ENCODE measurements at regions not wholly inside any gene's neighbourhood (a gene's known extent, or its start where the extent isn't known, plus 50 kb on each side); places are given as distances from the start of the nearest gene placed in this dataset.

- Histone ChIP-seq H3K27ac (ENCODE audit: insufficient read depth, low read depth, low read length) (no peak overlapping the region), H3K9ac (replicated peaks; ENCODE audit: extremely low read depth, insufficient read depth, low read length) (no peak overlapping the region), H3K9me3 (replicated peaks; ENCODE audit: control insufficient read depth, insufficient read depth, low read length) (no peaks in the 10 kb centered on the region), H3K4me3 (replicated peaks in 1 of 3; ENCODE audit: insufficient read depth in 1 of 3, low read depth in 1 of 3, low read length in 3 of 3) (no peak overlapping the region), H3K36me3 (ENCODE audit: control insufficient read depth in 2 of 2, extremely low read depth in 1 of 2, insufficient read depth in 2 of 2, low read length in 2 of 2) (no peaks in the 10 kb centered on the region), H3K79me2 (ENCODE audit: control insufficient read depth, insufficient read depth, low read length) (no peaks in the 10 kb centered on the region), H3K9me1 (replicated peaks; ENCODE audit: control insufficient read depth, extremely low read depth, insufficient read depth, low read length) (no peaks in the 10 kb centered on the region), H3K4me1 (ENCODE audit: control insufficient read depth, extremely low read depth, insufficient read depth, low read length) (no peaks in the 10 kb centered on the region), H4K20me1 (replicated peaks; ENCODE audit: control insufficient read depth, extremely low read depth, insufficient read depth, low read length) (no peaks in the 10 kb centered on the region), H2AFZ (ENCODE audit: low read depth, low read length) (no peak overlapping the region), H3K27me3 (ENCODE audit: control insufficient read depth in 2 of 2, insufficient read depth in 2 of 2, low read length in 2 of 2) (no peaks in the 10 kb centered on the region), H3K4me2 (ENCODE audit: insufficient read depth, low read length) (no peak overlapping the region)
- FAIRE-seq: no peak
- no peak for DNase-seq (ENCODE audit: low read depth, low spot score)
- no TSS peak for BruUV-seq (replicated peaks)
- TF ChIP-seq POLR2AphosphoS5 (IDR thresholded peaks at IDR 0.05; ENCODE audit: insufficient read depth, low read depth, low read length) (no peak), POLR2A (IDR thresholded peaks at IDR 0.05; ENCODE audit: low read depth, low read length) (no peak), MYC (IDR thresholded peaks at IDR 0.05; ENCODE audit: low read depth, low read length) (no peak), FOS (IDR thresholded peaks at IDR 0.05; ENCODE audit: borderline replicate concordance, insufficient read depth, low read length) (no peak), EZH2 (IDR thresholded peaks at IDR 0.05; ENCODE audit: borderline replicate concordance, low read depth, low read length, severe bottlenecking) (no peak), CTCF (IDR thresholded peaks at IDR 0.05; ENCODE audit: extremely low read depth in 1 of 2, insufficient read depth in 1 of 2, low read depth in 1 of 2, low read length in 2 of 2) (no peak), MAX (IDR thresholded peaks at IDR 0.05; ENCODE audit: insufficient read depth, insufficient read length) (no peak), GATA2 (IDR thresholded peaks at IDR 0.05; ENCODE audit: insufficient read depth, insufficient read length, low read depth, low read length) (no peak), JUN (IDR thresholded peaks at IDR 0.05; ENCODE audit: borderline replicate concordance, insufficient read depth, insufficient read length, low read depth) (no peak)
- POLR2A ChIA-PET: no interaction called here
- intact Hi-C loops (cut with micrococcal nuclease): no loop called here
- CTCF ChIA-PET: no interaction called here
- dilution Hi-C loops (cut with MboI; ENCODE audit: extremely low pct_ligation_motif_present, low sequenced_read_pairs): no loop called here
These were observed 267.7 kb upstream of the SLC35B3 start for GRCh38 chr6:8703059-8703458.
